ENCODE measurements at regions not wholly inside any gene's neighbourhood (a gene's known extent, or its start where the extent isn't known, plus 50 kb on each side); places are given as distances from the start of the nearest gene placed in this dataset.

DNA sequence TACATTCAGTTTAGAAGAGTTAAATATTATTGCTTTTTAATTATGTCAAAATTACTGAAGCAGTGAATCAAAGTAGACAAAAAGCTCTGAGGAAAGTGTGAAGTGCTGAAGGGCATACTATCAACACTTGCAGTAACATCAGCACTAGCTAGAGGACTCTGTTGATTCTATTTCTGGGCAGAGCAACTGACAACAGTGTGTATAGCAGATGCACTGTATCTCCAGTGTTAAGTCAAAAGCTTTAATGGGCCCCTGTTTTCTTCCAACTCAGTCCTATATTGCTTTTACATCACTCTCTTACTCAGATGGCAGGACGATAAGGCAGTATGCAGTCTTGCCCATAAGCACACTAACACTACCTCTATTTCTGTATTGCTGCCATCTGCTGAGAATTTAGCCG is 435.2 kb upstream of the AMOT start:
- TF ChIP-seq, protein P1, sequence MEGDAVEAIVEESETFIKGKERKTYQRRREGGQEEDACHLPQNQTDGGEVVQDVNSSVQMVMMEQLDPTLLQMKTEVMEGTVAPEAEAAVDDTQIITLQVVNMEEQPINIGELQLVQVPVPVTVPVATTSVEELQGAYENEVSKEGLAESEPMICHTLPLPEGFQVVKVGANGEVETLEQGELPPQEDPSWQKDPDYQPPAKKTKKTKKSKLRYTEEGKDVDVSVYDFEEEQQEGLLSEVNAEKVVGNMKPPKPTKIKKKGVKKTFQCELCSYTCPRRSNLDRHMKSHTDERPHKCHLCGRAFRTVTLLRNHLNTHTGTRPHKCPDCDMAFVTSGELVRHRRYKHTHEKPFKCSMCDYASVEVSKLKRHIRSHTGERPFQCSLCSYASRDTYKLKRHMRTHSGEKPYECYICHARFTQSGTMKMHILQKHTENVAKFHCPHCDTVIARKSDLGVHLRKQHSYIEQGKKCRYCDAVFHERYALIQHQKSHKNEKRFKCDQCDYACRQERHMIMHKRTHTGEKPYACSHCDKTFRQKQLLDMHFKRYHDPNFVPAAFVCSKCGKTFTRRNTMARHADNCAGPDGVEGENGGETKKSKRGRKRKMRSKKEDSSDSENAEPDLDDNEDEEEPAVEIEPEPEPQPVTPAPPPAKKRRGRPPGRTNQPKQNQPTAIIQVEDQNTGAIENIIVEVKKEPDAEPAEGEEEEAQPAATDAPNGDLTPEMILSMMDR (IDR thresholded peaks at IDR 0.05), result no peak
- TF ChIP-seq POLR2A (IDR thresholded peaks at IDR 0.05), result no peak

Measured in tibial nerve (tissue), 3 donors.